HEK293 (cell line): ENCODE measurements at regions not wholly inside any gene's neighbourhood (a gene's known extent, or its start where the extent isn't known, plus 50 kb on each side); places are given as distances from the start of the nearest gene placed in this dataset.

Experiments used
- HOXC10 ChIP-seq: sonication (generic); formaldehyde crosslinking; IDR thresholded peaks from 2 replicates; pipeline ENCODE4 v1.8.1; 2023; ENCODE audit warnings: mild to moderate bottlenecking, missing genetic modification reagents
- PATZ1 ChIP-seq: fragments of 450-650 bp; formaldehyde crosslinking; IDR thresholded peaks from 2 replicates; pipeline ENCODE4 v1.5.1; 2016; ENCODE audit warnings: missing biosample characterization, missing genetic modification characterization
- TCF7L2 ChIP-seq: IDR thresholded peaks from 2 replicates; pipeline ENCODE4 v1.6.1; 2011; ENCODE audit warnings: low read depth, mild to moderate bottlenecking, inconsistent platforms, low read length, moderate library complexity, borderline replicate concordance
- YY1 ChIP-seq: fragments of 450-650 bp; formaldehyde crosslinking; IDR thresholded peaks from 2 replicates; pipeline ENCODE4 v1.5.1; 2018; ENCODE audit warnings: missing biosample characterization, missing genetic modification characterization
- ZBTB49 ChIP-seq: fragments of 450-650 bp; formaldehyde crosslinking; IDR thresholded peaks from 2 replicates; pipeline ENCODE4 v1.5.1; 2016; ENCODE audit warnings: missing biosample characterization, missing genetic modification characterization, low read depth
- ZNF416 ChIP-seq: fragments of 450-650 bp; formaldehyde crosslinking; IDR thresholded peaks from 2 replicates; pipeline ENCODE4 v1.5.1; 2016; ENCODE audit warnings: missing biosample characterization, missing genetic modification characterization
- TF ChIP-seq, protein P1 (sequence below): fragments of 450-650 bp; formaldehyde crosslinking; IDR thresholded peaks from 2 replicates; pipeline ENCODE4 v1.5.1; 2016; ENCODE audit warnings: missing biosample characterization, missing genetic modification characterization
- TF ChIP-seq, protein P2 (sequence below): fragments of 450-650 bp; formaldehyde crosslinking; IDR thresholded peaks from 2 replicates; pipeline ENCODE4 v1.5.1; 2017; ENCODE audit warnings: missing biosample characterization, missing genetic modification characterization

GRCh38 chr9:19681846-19682245 lies 107.0 kb downstream of the SLC24A2 start:
- TF ChIP-seq, protein P1, sequence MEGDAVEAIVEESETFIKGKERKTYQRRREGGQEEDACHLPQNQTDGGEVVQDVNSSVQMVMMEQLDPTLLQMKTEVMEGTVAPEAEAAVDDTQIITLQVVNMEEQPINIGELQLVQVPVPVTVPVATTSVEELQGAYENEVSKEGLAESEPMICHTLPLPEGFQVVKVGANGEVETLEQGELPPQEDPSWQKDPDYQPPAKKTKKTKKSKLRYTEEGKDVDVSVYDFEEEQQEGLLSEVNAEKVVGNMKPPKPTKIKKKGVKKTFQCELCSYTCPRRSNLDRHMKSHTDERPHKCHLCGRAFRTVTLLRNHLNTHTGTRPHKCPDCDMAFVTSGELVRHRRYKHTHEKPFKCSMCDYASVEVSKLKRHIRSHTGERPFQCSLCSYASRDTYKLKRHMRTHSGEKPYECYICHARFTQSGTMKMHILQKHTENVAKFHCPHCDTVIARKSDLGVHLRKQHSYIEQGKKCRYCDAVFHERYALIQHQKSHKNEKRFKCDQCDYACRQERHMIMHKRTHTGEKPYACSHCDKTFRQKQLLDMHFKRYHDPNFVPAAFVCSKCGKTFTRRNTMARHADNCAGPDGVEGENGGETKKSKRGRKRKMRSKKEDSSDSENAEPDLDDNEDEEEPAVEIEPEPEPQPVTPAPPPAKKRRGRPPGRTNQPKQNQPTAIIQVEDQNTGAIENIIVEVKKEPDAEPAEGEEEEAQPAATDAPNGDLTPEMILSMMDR, result no peak
- TF ChIP-seq, protein P2, sequence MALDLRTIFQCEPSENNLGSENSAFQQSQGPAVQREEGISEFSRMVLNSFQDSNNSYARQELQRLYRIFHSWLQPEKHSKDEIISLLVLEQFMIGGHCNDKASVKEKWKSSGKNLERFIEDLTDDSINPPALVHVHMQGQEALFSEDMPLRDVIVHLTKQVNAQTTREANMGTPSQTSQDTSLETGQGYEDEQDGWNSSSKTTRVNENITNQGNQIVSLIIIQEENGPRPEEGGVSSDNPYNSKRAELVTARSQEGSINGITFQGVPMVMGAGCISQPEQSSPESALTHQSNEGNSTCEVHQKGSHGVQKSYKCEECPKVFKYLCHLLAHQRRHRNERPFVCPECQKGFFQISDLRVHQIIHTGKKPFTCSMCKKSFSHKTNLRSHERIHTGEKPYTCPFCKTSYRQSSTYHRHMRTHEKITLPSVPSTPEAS (tag by site-specific recombination), result no peak
- TF ChIP-seq ZBTB49 (tag by site-specific recombination), result no peak
- no peak for TF ChIP-seq YY1
- TF ChIP-seq TCF7L2, result no peak
- no peak for TF ChIP-seq ZNF416 (tag by site-specific recombination)
- no peak for TF ChIP-seq HOXC10 (CRISPR knock-in tag)
- no peak for TF ChIP-seq PATZ1
